ENCODE measurements at regions not wholly inside any gene's neighbourhood (a gene's known extent, or its start where the extent isn't known, plus 50 kb on each side); places are given as distances from the start of the nearest gene placed in this dataset.

- TF ChIP-seq YY1 (IDR thresholded peaks at IDR 0.05; ENCODE audit: insufficient read depth, insufficient read length), result no peak
- no peak for TF ChIP-seq ZNF274 (IDR thresholded peaks at IDR 0.05; ENCODE audit: low read depth, low read length)
Measured at GRCh38 chr2:187906021-187906420, 351.8 kb upstream of the TFPI start.
